ENCODE measurements at regions not wholly inside any gene's neighbourhood (a gene's known extent, or its start where the extent isn't known, plus 50 kb on each side); places are given as distances from the start of the nearest gene placed in this dataset.
A peak's percentile ranks its signal among the peaks of the same experiment; 100 is the strongest.
"Not testable (repeated sequence)": the region's sequence is repeated elsewhere in the genome, so short reads cannot be mapped to it uniquely, and the experiment has no call there.

GRCh38 chr4:188728359-188728758 is 589.1 kb downstream of the TRIML1 start:
- no peak for DNase-seq (ENCODE audit: low spot score)

DNA sequence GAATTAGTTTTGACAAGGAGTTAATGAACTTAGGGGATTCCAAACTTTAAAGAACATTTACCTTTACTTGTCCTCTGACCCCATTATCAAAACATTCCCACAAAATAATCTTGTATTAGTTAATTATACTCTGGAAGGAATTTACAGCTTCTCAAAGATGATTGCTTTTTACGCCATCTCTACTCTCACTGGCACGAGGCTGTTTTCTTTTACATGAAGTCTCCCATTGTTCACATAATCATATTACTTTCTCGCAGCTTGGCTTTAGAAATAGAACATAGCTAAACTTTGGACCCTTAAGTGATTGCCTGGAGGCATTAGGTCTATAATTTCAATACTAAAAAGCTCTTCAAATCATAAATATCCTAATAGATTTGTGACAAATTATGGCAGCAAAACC is 592.9 kb downstream of the TRIML1 start:
- no peak for DNase-seq (ENCODE audit: low spot score)

DNA sequence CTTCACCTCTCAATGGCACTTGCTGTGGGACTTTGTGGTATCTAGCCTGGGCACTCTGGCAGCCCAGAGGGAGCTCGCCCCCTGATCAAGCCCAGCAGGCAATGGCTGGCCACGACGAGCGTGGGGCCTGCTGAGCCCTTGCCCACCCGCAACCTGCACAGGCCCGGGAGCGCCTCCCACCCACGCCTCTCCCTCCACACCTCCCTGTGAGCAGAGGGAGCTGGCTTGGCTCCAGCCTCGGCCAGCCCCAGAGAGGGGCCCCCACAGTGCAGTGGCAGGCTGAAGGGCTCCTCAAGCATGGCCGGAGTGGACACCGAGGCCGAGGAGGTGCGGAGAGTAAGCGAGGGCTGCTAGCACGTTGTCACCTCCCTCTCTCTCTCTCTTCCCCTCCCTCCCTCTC is 595.8 kb downstream of the TRIML1 start:
- DNase-seq (ENCODE audit: low spot score), result no peak

DNA sequence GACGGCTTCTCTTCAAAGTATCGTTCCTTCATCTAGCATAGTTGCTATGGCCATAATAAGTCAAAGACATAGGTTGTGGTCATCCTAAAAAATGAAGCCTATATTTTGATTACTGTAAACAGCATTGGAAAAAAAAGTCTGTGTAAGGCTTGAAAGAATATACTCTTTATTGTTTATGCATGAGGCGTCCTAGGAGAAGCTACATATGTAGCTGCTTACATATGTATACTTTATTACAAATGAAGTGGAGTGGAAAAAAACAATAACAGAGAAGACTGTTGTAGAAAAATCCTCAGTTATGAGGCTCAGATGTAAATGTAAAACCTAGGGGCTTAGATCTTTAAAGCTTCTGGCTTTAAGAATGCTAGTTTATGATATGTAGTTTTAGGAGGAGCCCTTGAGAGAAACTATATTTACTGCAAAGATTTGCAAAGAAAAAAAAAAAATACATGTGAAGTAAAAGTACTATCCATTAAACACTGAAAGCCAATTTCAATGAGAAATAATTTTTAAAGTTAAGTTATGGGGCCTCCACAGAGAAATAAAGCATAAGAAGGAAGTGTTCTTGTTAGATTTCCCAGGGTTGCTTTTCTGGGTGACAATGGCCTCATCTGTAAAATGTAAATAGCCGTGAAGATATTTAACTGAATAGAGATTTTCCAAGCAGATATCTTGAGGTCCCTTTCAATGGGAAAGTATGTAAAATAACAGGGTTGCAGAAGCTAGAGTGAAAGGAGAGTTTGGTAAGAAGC is 598.2 kb downstream of the TRIML1 start:
- DNase-seq (ENCODE audit: low spot score), result peak; percentile 14

- not testable (repeated sequence) for DNase-seq (ENCODE audit: low spot score)
Measured at GRCh38 chr4:188738290-188738689, 599.0 kb downstream of the TRIML1 start.

DNA sequence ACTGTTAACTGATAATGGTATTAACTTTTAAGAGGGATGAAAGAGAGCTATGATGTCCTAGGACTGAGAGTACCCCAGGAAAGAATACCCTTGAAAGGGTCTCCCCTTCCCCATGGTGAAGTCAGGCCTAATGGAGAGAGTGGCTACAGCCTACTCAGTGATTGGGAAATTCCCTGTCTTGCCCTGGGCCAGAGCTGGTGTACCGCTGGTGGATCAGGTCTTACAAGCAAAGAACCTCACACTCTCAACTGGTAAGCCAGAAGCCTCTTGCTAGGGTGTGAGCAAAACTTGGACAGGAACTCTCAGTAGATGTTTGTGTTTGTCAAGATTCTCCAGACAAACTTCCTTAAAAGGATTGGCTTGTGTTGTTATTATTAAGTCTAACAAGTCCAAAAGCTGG is 600.9 kb downstream of the TRIML1 start:
- not testable (repeated sequence) for DNase-seq (ENCODE audit: low spot score)

DNA sequence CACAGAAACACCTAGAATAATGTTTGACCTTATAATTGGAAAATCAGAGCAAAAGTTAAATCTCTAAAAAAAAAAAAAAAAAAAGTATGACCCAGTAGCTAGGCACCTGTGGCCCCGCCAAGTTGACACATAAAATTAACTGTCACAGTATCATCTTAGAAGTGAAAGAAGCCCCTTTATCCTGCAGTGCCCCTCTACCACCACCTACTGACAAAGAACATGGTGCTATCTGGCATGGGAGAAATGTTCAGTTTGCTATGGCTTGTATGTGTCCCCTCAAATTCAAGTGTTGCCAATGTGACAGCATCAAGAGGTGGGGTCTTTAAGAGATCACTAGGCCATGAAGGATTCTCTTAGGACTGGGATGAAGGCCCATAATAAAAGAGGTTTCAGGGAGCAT is 601.5 kb downstream of the TRIML1 start:
- DNase-seq (ENCODE audit: low spot score), result not testable (repeated sequence)

DNA sequence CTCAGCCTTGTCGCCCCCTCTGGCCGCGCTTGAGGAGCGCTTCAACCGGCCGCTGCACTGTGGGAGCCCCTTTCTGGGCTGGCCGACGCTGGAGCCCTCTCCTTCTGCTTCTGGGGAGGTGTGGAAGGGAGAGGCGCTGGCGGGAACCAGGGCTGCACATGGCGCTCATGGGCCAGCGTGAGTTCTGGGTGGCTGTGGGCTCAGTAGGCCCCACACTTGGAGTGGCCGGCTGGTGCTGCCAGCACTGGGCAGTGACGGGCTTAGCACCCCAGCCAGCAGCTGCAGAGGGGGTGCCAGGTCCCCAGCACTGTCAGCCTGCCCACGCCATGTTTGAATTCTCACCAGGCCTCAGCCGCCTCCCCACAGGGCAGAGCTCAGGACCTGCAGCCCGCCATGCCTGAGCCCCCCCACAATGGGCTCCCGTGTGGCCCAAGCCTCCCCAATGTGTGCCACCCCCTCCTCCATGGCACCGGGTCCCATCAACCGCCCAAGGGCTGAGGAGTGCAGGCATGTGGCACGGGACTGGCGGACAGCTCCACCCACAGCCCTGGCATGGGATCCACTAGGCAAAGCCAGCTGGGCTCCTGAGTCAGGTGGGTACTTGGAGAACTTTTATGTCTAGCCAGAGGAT is 615.2 kb downstream of the TRIML1 start:
- DNase-seq (ENCODE audit: low spot score), result no peak

DNA sequence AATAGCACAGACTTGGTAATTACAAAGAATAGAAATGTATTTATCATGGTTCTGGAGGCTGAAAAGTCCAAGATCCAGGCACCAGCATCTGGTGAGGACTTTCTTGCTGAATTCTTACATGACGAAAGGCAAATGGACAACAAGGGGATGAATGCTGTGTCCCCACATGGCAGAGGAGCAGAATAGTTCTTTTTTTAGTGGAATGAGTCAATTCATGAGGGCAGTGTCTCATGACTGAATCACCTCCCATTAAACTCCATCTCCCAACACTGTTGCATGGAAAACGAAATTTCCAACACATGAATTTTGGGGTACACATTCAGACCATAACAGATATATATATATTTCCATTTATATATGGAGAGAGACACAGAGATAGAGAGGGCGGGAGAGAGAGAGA is 628.3 kb downstream of the TRIML1 start:
- no peak for DNase-seq (ENCODE audit: low spot score)

- DNase-seq (ENCODE audit: low spot score), result no peak
Measured at GRCh38 chr4:188778905-188779304, 639.7 kb downstream of the TRIML1 start.

DNA sequence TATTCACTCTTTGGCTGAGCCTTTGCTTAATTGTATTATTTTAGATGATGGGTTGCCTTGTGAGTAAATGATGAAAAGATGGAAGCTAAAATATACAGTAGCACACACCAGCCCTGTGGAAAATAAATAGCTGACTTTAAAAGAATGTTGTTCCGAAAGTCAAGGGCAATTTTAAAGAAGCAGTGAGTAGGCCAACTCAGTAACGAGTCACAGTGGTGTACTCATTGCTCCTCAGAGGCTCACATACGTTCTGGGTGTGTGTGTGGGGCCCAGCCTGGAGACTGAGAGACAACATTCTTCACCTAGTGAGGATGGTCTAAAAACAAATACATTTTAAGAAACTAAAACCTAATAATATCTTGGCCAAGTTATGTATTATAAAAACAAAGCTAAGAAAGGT is 640.3 kb downstream of the TRIML1 start:
- DNase-seq (ENCODE audit: low spot score), result no peak

- no peak for DNase-seq (ENCODE audit: low spot score)
Measured at GRCh38 chr4:188780028-188780427, 640.8 kb downstream of the TRIML1 start.

DNA sequence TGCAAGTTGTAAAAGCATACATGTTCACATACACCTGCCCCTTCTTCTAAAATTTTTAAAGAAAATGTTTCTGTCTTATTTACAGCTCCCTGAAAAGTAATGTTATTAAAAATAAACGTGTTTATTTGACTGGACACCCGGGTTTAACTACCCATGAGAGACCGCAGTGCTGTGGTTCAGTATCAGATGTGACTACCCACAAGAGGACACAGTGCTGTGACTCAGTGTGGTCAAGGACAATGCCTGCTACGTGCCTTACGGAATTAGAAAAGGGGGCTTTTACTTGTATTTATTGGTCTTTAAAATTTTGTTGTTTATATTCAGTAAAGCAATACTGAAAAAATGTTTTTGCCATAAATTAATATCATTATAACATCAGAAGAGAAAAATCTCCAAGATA is 641.4 kb downstream of the TRIML1 start:
- no peak for DNase-seq (ENCODE audit: low spot score)

DNA sequence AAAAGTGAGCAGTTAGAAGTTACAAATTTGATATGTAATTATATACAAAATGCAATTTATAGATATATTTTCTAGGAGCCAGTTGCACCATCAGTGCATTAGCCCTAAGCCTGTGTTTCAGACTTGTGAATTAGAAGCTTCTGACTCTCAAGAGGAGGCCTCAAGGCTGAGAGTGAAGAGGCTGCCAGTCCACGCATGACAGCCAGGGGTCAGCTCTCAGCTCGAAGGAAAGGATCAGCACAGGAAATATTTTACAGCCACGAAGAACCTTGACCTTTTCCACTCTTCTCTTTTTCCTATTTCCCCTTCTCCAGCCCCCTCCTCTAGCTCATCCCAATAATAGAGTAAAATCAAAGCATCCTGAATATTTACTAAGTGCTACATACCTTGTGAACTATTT is 642.4 kb downstream of the TRIML1 start:
- no peak for DNase-seq (ENCODE audit: low spot score)

DNA sequence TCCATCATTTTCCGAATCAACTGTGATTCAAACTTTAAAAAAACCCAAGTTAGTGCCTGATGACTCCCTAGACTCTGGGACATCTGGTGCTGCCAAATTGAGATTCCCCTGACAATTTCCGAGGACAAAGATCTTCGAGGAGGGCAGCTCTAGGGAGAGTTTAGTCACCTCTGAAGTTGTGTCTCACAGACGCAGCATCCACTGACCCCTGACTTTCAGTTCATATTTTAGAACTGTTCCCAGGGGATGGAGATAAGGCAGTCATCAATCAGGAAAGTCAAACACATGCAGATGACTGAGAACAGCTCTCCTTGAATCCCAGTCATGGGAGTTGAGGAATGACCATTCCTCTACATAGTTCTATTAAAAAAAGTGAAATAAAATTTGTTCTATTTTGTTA is 643.9 kb downstream of the TRIML1 start:
- DNase-seq (ENCODE audit: low spot score), result no peak

- no peak for DNase-seq (ENCODE audit: low spot score)
Measured at GRCh38 chr4:188783606-188784160, 644.4 kb downstream of the TRIML1 start.

- DNase-seq (ENCODE audit: low spot score), result not testable (repeated sequence)
Measured at GRCh38 chr4:188796600-188796999, 657.4 kb downstream of the TRIML1 start.

DNA sequence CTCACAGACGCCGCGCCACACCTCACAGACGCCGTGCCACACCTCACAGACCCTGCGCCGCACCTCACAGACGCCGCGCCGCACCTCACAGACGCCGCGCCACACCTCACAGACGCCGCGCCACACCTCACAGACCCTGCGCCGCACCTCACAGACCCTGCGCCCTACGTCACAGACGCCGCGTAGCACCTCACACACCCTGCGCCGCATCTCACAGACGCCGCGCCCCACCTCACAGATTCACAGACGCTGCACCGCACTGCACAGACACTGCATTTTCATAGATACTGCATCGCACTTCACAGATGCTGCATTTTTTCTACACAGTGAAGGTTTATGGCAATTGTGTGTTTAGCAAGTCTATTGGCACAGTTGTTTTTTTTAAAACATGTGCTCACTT is 657.8 kb downstream of the TRIML1 start:
- not testable (repeated sequence) for DNase-seq (ENCODE audit: low spot score)

- DNase-seq (ENCODE audit: low spot score), result no peak
Measured at GRCh38 chr4:188804861-188805260, 665.6 kb downstream of the TRIML1 start.

- no peak for DNase-seq (ENCODE audit: low spot score)
Measured at GRCh38 chr4:188811121-188811520, 671.9 kb downstream of the TRIML1 start.

GRCh38 chr4:188812644-188813043 is 673.4 kb downstream of the TRIML1 start:
- no peak for DNase-seq (ENCODE audit: low spot score)

DNA sequence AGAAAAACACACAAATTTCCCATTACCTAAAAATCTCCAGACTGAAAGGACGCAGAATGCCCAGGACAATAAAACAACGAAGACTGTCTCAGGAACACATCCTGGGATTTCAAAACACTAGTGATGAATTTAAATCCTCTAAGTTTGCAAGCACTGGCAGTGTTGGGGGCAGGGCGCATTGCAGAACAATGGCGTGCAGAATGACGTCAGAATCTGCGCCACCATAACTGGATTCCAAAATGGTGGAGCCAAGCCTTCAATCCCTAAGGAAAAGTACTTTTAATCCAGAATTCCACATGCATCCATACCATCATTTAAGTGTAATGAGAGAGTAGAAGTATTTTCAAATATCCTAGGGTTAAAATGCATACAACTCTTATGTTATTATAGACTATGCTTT is 679.1 kb downstream of the TRIML1 start:
- no peak for DNase-seq (ENCODE audit: low spot score)

DNA sequence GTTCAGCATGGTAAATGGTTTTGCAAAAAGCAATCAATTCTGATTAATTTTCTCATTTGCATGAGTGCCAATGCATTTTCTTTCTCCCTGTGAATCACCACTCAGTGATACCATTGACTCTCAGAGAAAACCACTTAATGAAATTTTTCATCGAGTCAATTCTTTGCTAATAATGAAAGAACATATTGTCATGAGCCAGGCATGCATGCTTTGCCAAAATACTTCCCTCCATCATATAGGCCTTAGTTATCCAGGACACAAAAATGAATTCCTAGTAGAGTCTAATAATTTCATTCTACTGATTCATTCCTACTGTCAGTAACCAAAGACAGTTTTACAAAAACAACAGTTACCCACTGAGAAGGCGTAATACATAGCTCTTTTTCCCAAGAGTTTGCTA is 680.0 kb downstream of the TRIML1 start:
- DNase-seq (ENCODE audit: low spot score), result no peak
